ENCODE measurements at regions not wholly inside any gene's neighbourhood (a gene's known extent, or its start where the extent isn't known, plus 50 kb on each side); places are given as distances from the start of the nearest gene placed in this dataset.
"Not testable (repeated sequence)": the region's sequence is repeated elsewhere in the genome, so short reads cannot be mapped to it uniquely, and the experiment has no call there.

- Mint-ChIP-seq H3K27ac (no peak overlapping the region), H3K9me3 (no peaks in the 10 kb centered on the region), H3K27me3 (ENCODE audit: insufficient read depth, low read depth, poor library complexity) (no peaks in the 10 kb centered on the region), H3K4me1 (no peaks in the 10 kb centered on the region), H3K4me3 (no peak overlapping the region), H3K36me3 (ENCODE audit: low read depth) (no peaks in the 10 kb centered on the region)
- Histone ChIP-seq H3F3A (replicated peaks; ENCODE audit: low read depth) (no peaks in the 10 kb centered on the region), H3K27ac (ENCODE audit: low read depth) (no peak overlapping the region), H4K20me1 (replicated peaks; ENCODE audit: insufficient read depth) (no peaks in the 10 kb centered on the region), H3K79me2 (replicated peaks; ENCODE audit: insufficient read depth) (no peaks in the 10 kb centered on the region), H3K36me3 (ENCODE audit: insufficient read depth) (no peaks in the 10 kb centered on the region), H3K9me2 (ENCODE audit: insufficient read depth) (peaks cover 4% of the 10 kb centered on the region; the same call in 1 of the 2 replicates), H2AFZ (no peak overlapping the region), H3K4me3 (no peak overlapping the region), H3K4me1 (ENCODE audit: insufficient read depth) (no peaks in the 10 kb centered on the region), H3K27me3 (ENCODE audit: insufficient read depth) (no peaks in the 10 kb centered on the region), H3K4me2 (no peak overlapping the region)
- TF ChIP-seq NANOG (IDR thresholded peaks at IDR 0.05; ENCODE audit: borderline replicate concordance) (no peak), ZNF331 (CRISPR knock-in tag; IDR thresholded peaks at IDR 0.05; ENCODE audit: low read depth) (no peak), ETS1 (IDR thresholded peaks at IDR 0.05) (no peak), CREB1 (CRISPR knock-in tag; IDR thresholded peaks at IDR 0.05; ENCODE audit: low read depth) (no peak), EZH2 (IDR thresholded peaks at IDR 0.05; ENCODE audit: low read depth, unreplicated experiment) (no peak), ZNF114 (CRISPR knock-in tag; IDR thresholded peaks at IDR 0.05) (no peak), EZH2phosphoT487 (IDR thresholded peaks at IDR 0.05; ENCODE audit: unreplicated experiment) (no peak), REST (IDR thresholded peaks at IDR 0.05; ENCODE audit: unreplicated experiment) (no peak), POLR2AphosphoS5 (IDR thresholded peaks at IDR 0.05; ENCODE audit: low read depth) (no peak), JUNB (IDR thresholded peaks at IDR 0.05; ENCODE audit: unreplicated experiment) (no peak)
- DNase-seq (ENCODE audit: low spot score) (no peak), ATAC-seq (no peak)
Measured at GRCh38 chr2:208726242-208726641, 319.6 kb downstream of the PTH2R start.

GRCh38 chr2:208751663-208752415 is 345.2 kb downstream of the PTH2R start:
- H2AFZ ChIP-seq; H3K27ac Mint-ChIP-seq; H3K4me1 ChIP-seq (ENCODE audit: insufficient read depth); ATAC-seq; H3K9me2 ChIP-seq (ENCODE audit: insufficient read depth); H3F3A ChIP-seq (replicated peaks; ENCODE audit: low read depth); H3K4me1 Mint-ChIP-seq; H3K27me3 Mint-ChIP-seq (ENCODE audit: insufficient read depth, low read depth, poor library complexity); H3K4me3 ChIP-seq; H3K4me3 Mint-ChIP-seq; H3K36me3 ChIP-seq (ENCODE audit: insufficient read depth); H4K20me1 ChIP-seq (replicated peaks; ENCODE audit: insufficient read depth); H3K27ac ChIP-seq (ENCODE audit: low read depth); H3K79me2 ChIP-seq (replicated peaks; ENCODE audit: insufficient read depth); DNase-seq (ENCODE audit: low spot score); H3K27me3 ChIP-seq (ENCODE audit: insufficient read depth); H3K4me2 ChIP-seq: not testable (repeated sequence)
- Mint-ChIP-seq H3K9me3 (peaks cover 29% of the 10 kb centered on the region), H3K36me3 (ENCODE audit: low read depth) (peaks cover 19% of the 10 kb centered on the region; the same call in 2 of the 3 replicates)
